ENCODE measurements at regions not wholly inside any gene's neighbourhood (a gene's known extent, or its start where the extent isn't known, plus 50 kb on each side); places are given as distances from the start of the nearest gene placed in this dataset.

DNA sequence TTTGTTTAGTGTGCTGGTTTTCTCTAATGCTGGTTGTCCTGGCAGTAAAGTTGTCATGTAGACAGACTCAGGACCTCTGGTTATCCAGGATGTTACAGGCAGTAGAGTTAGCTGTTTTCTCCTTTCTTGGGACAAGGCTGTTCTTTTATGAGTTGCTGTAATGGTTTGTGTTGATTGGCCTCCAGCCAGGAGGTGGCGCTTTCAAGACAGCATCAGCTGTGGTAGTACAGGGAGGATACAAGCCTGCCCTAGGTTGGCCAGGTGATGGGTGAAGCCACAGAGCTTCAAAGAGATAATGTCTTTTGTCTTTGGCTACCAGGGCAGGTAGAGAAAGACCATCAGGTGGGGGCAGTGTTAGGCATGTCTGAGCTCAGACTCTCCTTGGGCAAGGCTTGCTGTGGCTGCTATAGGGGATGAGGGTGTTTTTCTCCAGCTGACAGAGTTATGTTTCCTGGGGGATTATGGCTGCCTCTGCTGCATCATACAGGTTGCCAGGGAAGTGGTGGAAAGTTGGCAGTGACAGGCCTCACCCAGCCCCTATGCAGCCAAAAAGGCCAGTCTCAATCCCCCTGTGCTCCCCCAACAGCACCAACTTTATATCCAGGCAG is 127.2 kb upstream of the TAB2 start:
- WGBS (ENCODE audit: insufficient coverage, low coverage, missing lambda C conversion rate): 20% methylated on average over 1 of the region's 1 CpG
- ATAC-seq (peak; percentile 61; the same call in 2 of the 3 replicates), FAIRE-seq (no peak), DNase-seq (ENCODE audit: extremely low read depth in 1 of 4, low spot score in 3 of 4) (peak in 1 of 4 experiments; percentile 49)
- BruUV-seq (replicated peaks): no TSS peak
- Histone ChIP-seq H3K4me2 (ENCODE audit: insufficient read depth, low read length) (no peak overlapping the region), H3K4me3 (no peak overlapping the region), H3K79me2 (ENCODE audit: control insufficient read depth, insufficient read depth, low read length) (no peaks in the 10 kb centered on the region), H3K27ac (ENCODE audit: extremely low read depth, low read depth, low read length) (no peak overlapping the region), H2AFZ (ENCODE audit: low read depth, low read length) (no peak overlapping the region), H3K27me3 (ENCODE audit: control insufficient read depth in 2 of 2, insufficient read depth in 2 of 2, low read length in 2 of 2) (peaks cover 0 to 4% of the 10 kb centered on the region in 2 experiments; a peak in 3 of 5 replicates), H3K4me1 (replicated peaks in 1 of 2; ENCODE audit: control insufficient read depth in 2 of 2, insufficient read depth in 2 of 2, low read length in 2 of 2) (no peaks in the 10 kb centered on the region), H3K9me1 (ENCODE audit: control insufficient read depth, insufficient read depth, low read length) (no peaks in the 10 kb centered on the region), H3K9me3 (replicated peaks; ENCODE audit: control insufficient read depth, insufficient read depth, low read depth, low read length) (no peaks in the 10 kb centered on the region), H4K20me1 (replicated peaks; ENCODE audit: control insufficient read depth, insufficient read depth, low read length) (no peaks in the 10 kb centered on the region), H3K36me3 (ENCODE audit: control insufficient read depth, insufficient read depth, low read length) (no peaks in the 10 kb centered on the region), H3K9ac (ENCODE audit: insufficient read depth in 1 of 2, low read depth in 2 of 2, low read length in 2 of 2) (no peak overlapping the region)
- in situ Hi-C loops (cut with MboI): no loop called here
- CTCF ChIA-PET (ENCODE audit: low intra/inter-chr PET ratio): no interaction called here
- POLR2A ChIA-PET: no interaction called here
- intact Hi-C loops (cut with micrococcal nuclease): loop anchor here (10.0 kb wide), 1 partner anchor 244 kb away; no protein-coding TSS in a partner anchor
- TF ChIP-seq TAF9B (IDR thresholded peaks at IDR 0.05; ENCODE audit: partially characterized antibody) (no peak), MTA3 (IDR thresholded peaks at IDR 0.05; ENCODE audit: borderline replicate concordance) (no peak), ZNF239 (CRISPR knock-in tag; IDR thresholded peaks at IDR 0.05) (no peak), KAT7 (CRISPR knock-in tag; IDR thresholded peaks at IDR 0.05; ENCODE audit: borderline replicate concordance) (no peak), SNRNP70 (optimal IDR thresholded peaks at IDR 0.05; ENCODE audit: low read depth, low read length) (no peak), NUFIP1 (IDR thresholded peaks at IDR 0.05; ENCODE audit: partially characterized antibody) (no peak), ETV1 (tag; conservative IDR thresholded peaks at IDR 0.05; ENCODE audit: low read depth) (no peak), NFIC (IDR thresholded peaks at IDR 0.05) (peak; percentile 43), ZEB2 (IDR thresholded peaks at IDR 0.05) (no peak), SMC3 (conservative IDR thresholded peaks at IDR 0.05; ENCODE audit: insufficient read depth, low read depth, low read length) (peak; percentile 34; the same call in 1 of the 2 replicates)
- TF ChIP-seq, protein P1, sequence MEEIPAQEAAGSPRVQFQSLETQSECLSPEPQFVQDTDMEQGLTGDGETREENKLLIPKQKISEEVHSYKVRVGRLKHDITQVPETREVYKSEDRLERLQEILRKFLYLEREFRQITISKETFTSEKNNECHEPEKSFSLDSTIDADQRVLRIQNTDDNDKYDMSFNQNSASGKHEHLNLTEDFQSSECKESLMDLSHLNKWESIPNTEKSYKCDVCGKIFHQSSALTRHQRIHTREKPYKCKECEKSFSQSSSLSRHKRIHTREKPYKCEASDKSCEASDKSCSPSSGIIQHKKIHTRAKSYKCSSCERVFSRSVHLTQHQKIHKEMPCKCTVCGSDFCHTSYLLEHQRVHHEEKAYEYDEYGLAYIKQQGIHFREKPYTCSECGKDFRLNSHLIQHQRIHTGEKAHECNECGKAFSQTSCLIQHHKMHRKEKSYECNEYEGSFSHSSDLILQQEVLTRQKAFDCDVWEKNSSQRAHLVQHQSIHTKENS (CRISPR knock-in tag; IDR thresholded peaks at IDR 0.05): no peak
- TF ChIP-seq, protein P2, sequence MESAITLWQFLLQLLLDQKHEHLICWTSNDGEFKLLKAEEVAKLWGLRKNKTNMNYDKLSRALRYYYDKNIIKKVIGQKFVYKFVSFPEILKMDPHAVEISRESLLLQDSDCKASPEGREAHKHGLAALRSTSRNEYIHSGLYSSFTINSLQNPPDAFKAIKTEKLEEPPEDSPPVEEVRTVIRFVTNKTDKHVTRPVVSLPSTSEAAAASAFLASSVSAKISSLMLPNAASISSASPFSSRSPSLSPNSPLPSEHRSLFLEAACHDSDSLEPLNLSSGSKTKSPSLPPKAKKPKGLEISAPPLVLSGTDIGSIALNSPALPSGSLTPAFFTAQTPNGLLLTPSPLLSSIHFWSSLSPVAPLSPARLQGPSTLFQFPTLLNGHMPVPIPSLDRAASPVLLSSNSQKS (CRISPR knock-in tag; IDR thresholded peaks at IDR 0.05): no peak
- TF ChIP-seq, protein P3, sequence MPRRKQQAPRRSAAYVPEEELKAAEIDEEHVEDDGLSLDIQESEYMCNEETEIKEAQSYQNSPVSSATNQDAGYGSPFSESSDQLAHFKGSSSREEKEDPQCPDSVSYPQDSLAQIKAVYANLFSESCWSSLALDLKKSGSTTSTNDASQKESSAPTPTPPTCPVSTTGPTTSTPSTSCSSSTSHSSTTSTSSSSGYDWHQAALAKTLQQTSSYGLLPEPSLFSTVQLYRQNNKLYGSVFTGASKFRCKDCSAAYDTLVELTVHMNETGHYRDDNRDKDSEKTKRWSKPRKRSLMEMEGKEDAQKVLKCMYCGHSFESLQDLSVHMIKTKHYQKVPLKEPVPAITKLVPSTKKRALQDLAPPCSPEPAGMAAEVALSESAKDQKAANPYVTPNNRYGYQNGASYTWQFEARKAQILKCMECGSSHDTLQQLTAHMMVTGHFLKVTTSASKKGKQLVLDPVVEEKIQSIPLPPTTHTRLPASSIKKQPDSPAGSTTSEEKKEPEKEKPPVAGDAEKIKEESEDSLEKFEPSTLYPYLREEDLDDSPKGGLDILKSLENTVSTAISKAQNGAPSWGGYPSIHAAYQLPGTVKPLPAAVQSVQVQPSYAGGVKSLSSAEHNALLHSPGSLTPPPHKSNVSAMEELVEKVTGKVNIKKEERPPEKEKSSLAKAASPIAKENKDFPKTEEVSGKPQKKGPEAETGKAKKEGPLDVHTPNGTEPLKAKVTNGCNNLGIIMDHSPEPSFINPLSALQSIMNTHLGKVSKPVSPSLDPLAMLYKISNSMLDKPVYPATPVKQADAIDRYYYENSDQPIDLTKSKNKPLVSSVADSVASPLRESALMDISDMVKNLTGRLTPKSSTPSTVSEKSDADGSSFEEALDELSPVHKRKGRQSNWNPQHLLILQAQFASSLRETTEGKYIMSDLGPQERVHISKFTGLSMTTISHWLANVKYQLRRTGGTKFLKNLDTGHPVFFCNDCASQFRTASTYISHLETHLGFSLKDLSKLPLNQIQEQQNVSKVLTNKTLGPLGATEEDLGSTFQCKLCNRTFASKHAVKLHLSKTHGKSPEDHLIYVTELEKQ (CRISPR knock-in tag; IDR thresholded peaks at IDR 0.05): no peak
- TF ChIP-seq, protein P4, sequence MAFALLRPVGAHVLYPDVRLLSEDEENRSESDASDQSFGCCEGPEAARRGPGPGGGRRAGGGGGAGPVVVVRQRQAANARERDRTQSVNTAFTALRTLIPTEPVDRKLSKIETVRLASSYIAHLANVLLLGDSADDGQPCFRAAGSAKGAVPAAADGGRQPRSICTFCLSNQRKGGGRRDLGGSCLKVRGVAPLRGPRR (CRISPR knock-in tag; IDR thresholded peaks at IDR 0.05): no peak
- TF ChIP-seq, protein P5, sequence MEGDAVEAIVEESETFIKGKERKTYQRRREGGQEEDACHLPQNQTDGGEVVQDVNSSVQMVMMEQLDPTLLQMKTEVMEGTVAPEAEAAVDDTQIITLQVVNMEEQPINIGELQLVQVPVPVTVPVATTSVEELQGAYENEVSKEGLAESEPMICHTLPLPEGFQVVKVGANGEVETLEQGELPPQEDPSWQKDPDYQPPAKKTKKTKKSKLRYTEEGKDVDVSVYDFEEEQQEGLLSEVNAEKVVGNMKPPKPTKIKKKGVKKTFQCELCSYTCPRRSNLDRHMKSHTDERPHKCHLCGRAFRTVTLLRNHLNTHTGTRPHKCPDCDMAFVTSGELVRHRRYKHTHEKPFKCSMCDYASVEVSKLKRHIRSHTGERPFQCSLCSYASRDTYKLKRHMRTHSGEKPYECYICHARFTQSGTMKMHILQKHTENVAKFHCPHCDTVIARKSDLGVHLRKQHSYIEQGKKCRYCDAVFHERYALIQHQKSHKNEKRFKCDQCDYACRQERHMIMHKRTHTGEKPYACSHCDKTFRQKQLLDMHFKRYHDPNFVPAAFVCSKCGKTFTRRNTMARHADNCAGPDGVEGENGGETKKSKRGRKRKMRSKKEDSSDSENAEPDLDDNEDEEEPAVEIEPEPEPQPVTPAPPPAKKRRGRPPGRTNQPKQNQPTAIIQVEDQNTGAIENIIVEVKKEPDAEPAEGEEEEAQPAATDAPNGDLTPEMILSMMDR (IDR thresholded peaks at IDR 0.05 in 2 of 3, conservative IDR thresholded peaks at IDR 0.05 in 1 of 3; ENCODE audit: insufficient read depth in 2 of 3, low read depth in 1 of 3, low read length in 3 of 3): peak; percentile 49 to 56 (median 53); a peak in 5 of 6 replicates
